Muscle of back (tissue), 3 donors: ENCODE measurements at regions not wholly inside any gene's neighbourhood (a gene's known extent, or its start where the extent isn't known, plus 50 kb on each side); places are given as distances from the start of the nearest gene placed in this dataset.
A peak's percentile ranks its signal among the peaks of the same experiment; 100 is the strongest.
"Not testable (repeated sequence)": the region's sequence is repeated elsewhere in the genome, so short reads cannot be mapped to it uniquely, and the experiment has no call there.

ENCODE experiments used
- DNase-seq, 3 donors: peaks; one replicate each; pipeline versions ENCODE4 v3.0.0 to v3.0.0-alpha.2; 2013

DNA sequence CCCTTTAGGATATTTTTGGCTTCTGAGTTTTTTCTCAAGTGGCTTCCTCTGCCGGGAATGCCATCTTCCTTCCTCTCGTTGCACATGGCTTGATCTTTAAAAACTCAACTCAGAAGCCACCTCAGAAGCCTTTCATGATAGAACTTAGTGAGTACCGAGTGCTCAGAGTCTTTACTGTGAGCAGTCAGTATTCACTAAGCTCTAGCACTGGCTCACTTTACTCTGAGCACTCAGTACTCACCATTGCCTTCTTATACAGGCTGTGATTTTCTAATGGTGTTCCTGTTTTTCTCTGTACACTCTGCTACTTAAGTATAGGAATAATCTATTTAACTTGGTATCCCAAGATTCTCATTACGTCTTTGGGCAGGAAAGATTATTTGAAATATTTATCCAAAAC is 116.2 kb downstream of the PFDN4 start:
- no peak for DNase-seq

DNA sequence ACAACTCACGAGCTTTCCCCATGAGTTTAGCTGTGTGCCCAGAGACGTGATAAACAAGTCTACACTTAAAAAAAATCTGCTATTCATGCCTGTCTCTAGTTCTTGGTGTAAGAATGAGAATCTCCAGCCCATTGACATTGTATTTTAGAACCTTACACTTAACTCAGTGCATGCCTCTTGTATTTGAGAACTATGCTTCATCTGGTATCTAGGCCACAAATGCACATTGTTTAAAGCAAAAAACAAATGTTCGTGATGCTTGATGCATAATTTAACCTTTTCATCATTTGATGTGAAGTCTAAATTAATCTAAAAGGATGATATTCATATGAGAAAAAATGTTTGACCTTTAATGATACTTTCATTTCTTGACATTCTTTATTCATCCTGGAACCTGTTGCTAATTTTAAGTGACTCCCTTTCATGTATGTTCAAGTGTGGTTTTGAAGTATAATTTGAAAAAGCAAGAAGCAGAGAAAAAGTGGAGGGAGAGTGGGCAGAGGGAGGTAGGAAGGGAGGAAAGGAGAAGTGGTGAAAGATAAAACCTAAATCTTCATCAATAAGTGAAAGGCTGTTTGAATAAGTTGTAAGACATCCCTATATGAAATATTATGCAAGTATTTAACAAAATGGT is 116.9 kb downstream of the PFDN4 start:
- no peak for DNase-seq

DNA sequence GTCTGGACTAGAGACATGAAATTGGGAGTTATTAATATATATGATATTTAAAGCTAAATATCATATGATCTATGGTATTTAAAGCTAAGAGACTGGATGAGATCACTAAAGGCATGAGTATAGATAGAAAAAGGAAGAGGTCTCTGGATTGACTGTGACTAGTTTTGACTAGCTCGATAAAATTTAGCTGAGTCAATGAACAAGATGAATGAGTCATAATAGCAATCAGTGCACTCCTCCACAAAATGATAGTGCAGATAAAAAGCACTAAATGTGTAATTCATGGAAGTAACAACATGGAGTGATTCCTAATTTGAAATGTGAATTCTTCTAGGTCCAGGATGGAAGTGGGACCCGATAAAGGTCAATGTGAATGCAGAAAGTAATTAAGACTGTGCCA is 127.4 kb downstream of the PFDN4 start:
- DNase-seq, result no peak

DNA sequence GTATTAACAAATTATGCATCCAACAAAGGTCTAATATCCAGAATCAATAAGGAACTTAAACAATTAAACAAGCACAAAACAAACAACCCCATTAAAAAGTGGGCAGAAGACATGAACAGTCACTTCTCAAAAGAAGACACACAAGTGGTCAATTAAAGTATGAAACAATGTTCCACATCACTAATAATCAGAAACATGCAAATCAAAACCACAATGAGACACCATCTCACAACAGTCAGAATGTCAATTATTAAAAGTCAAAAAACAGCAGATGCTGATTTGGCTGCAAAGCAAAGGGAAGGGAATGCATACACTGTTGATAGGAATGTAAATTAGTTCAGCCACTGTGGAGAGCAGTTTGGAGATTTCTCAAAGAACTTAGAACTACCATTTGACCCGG is 129.3 kb downstream of the PFDN4 start:
- DNase-seq, result no peak

DNA sequence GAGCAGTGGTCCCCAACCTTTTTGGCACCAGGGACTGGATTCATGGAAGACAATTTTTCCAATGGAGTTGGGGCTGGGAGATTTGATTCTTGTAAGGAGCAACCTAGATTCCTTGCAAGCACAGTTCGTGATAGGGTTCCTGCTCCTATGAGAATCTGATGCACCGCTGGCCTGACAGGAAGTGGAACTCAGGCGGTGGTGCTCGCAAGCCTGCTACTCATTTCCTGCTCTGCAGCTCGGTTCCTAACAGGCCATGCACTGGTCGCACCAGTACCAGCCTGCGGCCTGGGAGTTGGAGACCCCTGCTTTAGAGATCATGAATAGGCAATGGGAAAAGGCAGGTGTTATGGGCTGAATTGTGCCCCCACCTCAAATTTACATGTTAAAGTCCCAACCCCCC is 131.2 kb downstream of the PFDN4 start:
- DNase-seq, result no peak

DNA sequence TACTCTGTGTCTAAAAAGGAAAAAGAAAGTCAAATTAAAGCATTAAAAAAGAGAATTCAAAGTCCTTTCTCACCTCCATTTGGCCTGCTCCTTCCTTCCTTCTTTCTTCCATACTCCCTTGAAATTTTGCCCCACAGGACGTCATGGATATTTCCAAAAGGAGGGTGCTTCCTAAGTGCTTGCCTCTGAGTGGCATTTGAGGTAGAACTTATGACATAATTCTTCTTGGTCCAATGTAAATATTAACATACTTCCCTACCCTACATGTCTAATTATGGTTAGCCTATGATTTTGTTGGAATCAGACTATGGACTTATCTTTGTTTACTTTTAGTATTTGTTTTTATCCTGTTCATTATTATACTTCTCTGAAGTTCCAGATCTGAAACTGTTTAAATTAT is 132.3 kb downstream of the PFDN4 start:
- no peak for DNase-seq

DNA sequence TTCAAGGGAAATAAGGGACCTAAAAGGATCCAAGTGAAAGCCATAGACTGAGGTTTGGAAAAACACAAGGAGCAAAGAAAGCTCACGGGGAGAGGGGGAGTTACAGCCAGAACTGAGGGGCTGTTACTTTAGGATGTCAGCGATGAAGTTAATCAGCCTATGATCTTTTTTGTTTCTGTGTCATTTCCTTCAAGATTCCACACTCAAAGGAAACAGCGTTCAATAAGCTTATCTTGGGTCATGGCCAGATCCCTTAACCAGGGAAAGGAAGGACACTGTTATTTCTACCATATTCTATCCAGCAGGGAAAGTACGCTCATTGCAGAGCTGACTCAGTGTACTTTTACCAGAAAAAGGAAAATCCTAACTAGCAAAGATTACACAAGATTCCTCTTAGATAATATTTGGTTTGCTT is 132.8 kb downstream of the PFDN4 start:
- peak in 2 of 3 donors; percentile 15 to 78 for DNase-seq

DNA sequence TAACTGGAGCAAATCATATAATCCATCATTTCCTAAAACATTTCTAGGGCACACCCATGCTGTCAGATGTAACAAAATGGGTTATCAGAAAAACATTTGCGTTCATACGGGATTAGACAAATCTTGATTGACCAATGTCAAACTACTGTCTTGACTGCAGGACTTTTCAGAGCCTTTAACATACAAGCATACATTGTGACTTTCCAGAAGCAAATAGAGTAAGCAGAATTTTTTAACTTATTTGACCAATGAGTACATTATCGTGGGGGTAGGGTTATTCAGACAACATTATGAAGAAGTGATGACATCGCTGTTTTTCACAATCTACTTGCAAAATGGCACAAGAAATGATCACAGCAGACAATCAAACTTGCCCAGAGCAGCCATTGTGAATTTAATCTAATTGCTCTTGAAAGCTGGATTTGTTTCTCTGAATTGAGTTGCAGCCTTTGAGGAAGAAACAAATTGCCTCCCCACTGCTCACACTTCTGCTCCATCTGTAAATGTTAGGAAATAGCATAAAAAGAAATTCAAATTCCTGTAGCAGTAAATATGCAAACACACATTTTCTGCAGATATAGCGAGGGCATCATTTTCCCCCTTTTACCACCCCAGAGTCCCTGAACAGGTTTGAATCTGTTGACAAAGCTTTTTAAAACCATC is 133.0 kb upstream of the DOK5 start:
- DNase-seq, result no peak

DNA sequence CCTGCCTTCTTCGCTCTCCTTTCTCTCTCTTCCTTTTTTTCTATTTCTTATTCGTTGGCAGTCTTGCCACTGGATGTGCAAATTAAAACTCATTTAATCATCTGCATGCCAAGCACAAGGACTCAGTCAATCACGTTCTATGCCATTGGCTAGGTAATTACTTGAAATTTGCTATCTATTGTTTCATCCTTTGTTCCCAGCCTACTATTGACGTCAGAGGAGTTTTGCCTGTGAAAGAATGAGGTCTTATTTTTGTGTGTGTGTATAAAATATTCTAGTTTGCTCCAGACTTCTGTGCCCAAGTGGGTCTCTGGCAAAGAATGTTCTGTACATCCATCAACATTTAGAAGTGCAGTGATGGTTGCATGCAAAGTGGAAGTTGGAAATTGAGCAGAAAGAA is 132.3 kb upstream of the DOK5 start:
- DNase-seq, result no peak

DNA sequence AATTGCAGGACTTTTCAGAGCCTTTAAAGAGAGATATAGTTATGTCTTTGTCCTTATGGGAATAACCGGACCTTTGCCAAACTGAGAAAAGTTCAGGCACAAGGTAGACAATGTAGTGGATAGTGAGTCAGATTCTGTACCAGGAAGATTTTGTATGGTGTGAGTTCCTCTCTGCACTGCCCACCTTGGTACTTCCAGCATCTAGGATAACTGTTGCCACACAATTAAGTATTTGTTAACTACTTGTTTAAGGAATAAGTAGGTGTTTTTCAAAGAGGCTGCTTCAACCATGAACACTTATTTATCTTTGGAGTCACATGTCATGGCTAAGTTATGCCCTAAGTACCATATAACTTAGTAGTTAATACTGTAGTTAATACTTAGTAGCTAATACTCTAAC is 131.8 kb upstream of the DOK5 start:
- no peak for DNase-seq

DNA sequence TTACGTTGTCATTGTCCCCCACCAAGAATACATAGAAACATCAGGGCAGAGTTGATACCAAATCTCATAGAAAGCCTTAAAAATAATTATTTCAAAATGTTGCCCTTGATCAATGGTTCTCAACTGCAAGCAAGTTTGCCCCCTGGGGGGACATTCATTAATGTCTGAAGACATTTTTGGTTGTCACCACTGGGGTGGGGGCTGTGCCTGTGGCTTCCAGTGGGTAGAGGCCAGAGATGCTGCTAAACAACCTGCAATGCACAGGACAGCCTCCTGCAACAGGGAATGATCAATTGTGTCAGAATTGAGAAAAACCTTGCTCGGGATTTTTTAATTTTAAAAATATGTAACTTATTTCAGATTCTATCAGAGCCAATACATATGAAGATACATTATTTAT is 130.6 kb upstream of the DOK5 start:
- DNase-seq, result no peak

DNA sequence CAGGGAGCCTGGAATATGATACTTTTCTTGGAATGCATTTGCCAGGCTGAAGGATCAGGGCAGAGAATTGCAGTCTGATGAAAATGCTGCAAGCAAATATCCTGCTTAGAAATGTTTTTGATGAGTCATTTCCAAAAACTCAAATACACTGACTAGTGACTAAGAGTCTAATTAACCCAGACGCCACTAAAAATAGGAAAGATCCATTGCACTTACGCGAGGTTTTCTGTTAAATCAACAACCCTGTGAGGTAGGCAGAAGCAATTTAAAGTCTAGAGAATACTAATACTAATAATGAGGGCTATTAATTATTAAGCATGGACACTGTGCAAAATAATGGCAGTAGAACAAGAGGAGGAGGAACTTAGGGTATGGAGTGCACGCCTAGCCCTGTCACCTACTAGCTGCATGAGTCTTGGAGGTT is 130.1 kb upstream of the DOK5 start:
- DNase-seq, result peak in 1 of 3 donors; percentile 79

DNA sequence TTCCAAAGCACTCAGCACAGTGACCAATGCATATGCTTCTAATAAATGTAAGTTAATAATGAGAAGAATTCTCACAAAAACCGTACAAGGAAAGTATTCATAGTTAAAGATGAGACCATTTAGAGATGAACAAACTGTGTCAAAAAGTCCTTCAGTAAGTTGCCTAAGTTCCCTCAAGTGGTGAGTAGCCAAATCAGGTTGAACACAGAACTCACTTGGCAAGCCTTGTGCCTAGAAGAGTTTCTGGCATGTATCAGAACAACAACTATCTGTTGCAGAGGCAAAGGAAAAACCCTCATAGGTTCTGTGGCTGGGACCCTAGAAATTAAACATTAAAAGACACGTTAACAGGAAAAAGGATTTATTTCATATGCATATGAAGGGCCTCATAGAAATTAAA is 129.6 kb upstream of the DOK5 start:
- no peak for DNase-seq

DNA sequence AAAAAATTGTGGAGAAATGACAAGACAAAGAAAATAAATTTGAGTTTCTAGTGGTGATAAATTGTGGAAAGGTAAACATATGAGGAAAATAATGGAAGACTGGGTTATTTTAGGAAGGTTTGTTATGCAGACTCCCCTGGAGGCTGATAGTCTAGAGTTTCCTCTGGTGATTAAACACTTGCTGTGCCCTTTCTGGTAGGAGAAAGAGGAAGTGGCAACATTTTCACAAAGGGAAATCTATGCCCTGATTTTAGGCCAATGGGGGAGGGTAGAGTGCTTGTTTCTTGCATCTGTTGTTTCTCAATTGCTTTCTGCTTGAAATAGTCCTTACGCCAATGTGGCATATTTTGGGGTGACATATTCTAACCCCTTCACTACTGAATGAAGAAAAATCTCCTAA is 129.1 kb upstream of the DOK5 start:
- no peak for DNase-seq

DNA sequence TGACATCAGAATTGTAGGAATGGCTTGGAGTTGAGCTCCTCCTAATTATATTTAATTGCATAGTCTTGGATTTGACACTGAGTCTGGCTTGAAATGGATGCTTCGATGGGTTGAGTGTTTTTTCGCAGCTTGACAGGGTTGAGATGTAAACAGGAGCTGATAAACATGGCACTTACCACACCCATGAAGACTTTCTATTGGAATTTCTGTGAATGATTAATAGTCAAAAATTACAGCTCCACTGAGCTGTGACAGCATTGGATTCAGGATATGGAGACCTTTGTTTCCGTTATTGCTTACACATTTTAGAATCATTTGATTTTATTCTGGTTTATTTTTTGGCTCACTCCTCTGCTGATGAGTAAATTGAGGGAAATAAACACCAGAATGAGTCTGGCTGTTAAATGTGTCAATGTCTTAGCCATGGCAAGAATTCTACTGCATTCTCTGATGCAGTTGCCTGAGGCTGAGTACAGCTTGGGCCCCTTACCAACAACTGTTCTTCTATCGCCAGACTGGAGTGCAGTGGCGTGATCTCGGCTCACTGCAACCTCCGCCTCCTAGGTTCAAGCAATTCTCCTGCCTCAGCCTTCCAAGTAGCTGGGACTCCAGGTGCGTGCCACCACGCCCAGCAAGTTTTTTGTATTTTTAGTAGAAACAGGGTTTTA is 128.1 kb upstream of the DOK5 start:
- no peak for DNase-seq

DNA sequence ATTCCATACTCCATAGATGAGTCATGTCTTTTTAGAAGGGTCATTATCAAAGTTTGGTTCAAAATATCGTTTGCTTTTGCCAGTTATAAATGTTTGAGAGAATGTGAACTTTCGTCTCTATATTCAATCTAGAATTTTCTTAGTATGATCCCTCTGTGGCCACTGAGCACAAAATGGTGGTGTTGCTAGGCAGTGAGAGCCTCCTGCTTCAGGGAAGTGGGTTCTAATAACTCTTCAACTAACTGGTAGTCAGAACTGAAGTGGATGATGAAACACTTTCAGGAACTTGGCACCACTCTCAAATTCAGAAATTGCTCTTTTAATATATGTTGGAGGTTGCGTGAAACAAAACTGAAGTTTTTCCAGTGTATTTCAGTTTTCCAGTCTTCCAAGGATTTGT is 125.0 kb upstream of the DOK5 start:
- no peak for DNase-seq

DNA sequence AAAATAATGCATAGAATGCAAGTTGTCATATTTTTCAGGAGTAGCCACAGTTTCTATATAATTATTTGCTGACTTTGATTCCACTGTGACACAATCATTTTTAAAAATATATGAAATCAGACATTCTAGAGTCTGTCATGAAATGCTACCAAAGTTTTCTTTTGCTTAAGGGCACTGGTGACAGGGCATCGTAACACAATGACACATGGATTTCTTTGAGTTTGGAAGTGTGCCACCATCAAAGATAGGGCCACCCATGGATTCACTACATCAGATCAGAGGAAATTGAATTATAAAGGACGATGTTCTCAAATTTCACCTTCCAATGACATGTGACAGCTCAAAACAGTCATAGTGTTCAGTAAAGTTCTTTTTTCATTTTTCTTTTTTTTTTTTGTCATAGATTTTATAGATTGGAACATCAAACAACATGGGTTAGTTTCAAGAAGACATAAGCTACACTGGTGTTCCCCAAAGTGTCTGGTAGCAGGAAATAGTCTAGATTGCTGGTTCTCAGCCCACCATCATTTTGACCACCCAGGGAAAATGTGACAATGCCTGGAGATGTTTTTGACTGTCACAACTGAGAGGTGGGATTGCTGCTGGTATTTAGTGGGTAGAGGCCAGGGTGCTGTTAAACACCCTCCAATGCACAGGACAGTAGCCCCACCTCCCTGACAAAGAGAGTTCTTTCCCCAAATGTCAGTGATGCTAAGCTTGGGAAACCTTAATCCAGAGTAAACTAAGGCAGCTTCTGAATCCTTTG is 123.8 kb upstream of the DOK5 start:
- DNase-seq, result no peak

DNA sequence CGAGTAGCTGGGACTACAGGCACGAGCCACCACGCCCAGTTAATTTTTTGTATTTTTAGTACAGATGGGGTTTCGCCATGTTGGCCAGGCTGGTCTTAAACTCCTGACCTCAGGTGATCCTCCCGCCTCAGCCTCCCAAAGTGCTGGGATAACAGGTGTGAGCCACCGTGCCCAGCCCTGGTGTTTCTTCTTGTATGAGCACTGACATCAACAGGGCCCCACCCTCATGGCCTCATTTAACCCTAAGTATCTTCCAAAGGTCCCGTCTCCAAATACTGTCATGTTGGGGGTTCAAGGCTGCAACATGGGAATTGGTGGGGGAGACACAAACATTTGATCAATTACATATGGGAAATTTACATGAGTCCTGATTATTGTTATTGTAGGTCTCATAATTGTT is 122.9 kb upstream of the DOK5 start:
- DNase-seq, result not testable (repeated sequence)

DNA sequence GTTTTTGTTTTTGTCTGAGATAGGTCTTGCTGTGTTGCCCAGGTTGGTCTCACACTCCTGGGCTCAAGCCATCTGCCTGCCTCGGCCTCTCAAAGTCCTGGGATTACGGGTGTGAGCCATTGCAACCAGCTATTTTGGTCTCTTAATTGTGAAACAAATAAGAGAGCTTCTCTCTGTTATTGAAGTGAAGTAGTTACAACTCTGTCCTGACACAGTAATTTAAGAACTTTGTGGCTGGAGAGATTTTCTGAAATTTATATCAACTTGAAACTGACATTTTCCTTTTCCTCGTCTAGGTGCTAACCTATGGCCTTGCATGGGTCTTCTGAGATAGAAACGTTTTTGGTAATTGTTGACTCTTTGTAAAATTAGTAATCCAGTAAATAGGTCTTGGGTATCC is 122.1 kb upstream of the DOK5 start:
- DNase-seq, result no peak

DNA sequence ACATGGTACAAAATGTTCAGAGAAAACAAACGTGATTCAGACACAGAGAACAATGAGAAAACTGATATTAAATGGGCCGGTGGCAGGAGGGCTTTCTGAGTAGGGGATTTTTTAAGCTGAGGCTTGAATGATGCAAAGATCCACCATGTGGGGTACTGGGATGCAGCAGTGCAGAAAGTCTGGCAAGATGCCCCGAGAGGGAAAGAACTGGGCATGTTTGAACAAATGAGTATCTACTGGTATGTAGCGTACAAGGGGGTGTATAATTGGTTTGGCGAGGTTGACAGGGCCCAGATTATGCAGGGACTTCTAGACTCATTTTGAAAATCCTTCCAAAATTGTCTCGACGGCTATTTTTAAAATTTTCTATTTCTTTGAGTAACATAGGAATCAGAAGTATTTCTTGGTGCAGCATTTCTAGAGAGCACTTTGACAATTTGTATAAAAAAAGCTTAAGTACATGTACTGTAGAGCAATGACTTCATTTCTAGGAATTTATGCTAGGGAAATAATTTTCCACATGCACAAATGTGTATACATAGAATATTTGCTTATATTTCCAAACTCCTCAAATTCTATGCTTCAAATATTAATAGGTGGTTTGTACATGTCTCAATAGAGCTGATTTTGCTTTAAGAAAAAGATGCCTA is 119.6 kb upstream of the DOK5 start:
- DNase-seq, result peak in 2 of 3 donors; percentile 30

DNA sequence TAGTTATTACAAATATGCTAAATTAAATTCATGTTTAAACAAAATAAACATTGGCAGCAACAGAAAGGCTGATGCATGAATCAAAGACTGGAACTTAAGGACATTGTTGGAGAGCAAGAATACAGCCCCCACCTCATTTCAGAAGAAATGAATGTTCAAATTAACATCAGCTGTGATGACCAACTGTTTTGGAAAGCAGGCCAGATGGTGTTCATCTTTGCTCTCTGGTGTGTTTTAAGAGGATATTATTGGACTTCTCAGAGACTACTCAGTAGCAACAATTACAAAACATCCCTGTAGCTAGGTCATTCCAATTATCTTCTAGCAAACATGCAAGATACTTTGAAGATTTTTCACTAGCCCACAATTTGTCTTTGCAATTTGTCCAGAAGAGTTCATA is 118.6 kb upstream of the DOK5 start:
- peak in 1 of 3 donors; percentile 22 for DNase-seq

DNA sequence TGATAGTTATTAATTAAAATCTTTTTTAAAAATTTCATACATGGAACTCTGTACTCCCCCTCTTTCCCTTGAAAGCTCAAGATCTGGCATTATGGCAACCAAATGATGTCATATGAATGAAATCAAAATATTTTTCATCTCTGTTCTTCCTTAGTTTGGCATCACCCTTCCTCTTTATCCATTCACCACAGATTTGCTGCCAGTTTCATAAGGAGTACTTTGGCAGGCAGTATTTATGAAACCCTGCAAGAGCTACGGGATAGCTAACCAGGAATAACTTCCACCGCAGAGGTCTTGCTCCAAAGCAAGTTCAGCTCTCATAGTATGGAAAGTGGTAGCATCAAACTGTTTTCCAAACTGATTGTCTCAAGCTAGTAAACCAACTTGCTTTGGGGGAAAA is 113.9 kb upstream of the DOK5 start:
- DNase-seq, result no peak
